ENCODE measurements at regions not wholly inside any gene's neighbourhood (a gene's known extent, or its start where the extent isn't known, plus 50 kb on each side); places are given as distances from the start of the nearest gene placed in this dataset.

- H3K36me3 ChIP-seq (ENCODE audit: control insufficient read depth, insufficient read depth, low read length): no peaks in the 10 kb centered on the region
- TF ChIP-seq REST (IDR thresholded peaks at IDR 0.05; ENCODE audit: insufficient read depth in 1 of 2, low read depth in 2 of 2, low read length in 1 of 2) (no peak), SIN3A (IDR thresholded peaks at IDR 0.05; ENCODE audit: borderline replicate concordance, insufficient read depth, low read depth, low read length) (no peak), POLR2AphosphoS5 (IDR thresholded peaks at IDR 0.05; ENCODE audit: low read depth, low read length) (no peak), TCF7L2 (IDR thresholded peaks at IDR 0.05; ENCODE audit: low read depth, low read length) (no peak), CTCF (IDR thresholded peaks at IDR 0.05) (no peak)
- in situ Hi-C loops (cut with HindIII; ENCODE audit: low pct_unique_long_range_greater_than_20kb, low sequenced_read_pairs) (no loop called here), intact Hi-C loops (cut with micrococcal nuclease; ENCODE audit: unreplicated experiment) (no loop called here)
- no peak for DNase-seq (ENCODE audit: low read depth, low spot score)
- ChIA-PET POLR2A (no interaction called here), CTCF (no interaction called here)
- H3K4me1 ChIP-seq (ENCODE audit: control insufficient read depth, insufficient read depth, low read length): no peaks in the 10 kb centered on the region
- no peaks in the 10 kb centered on the region for H3K27me3 ChIP-seq (ENCODE audit: control insufficient read depth, insufficient read depth, low read length)
- no peak overlapping the region for H3K27ac ChIP-seq (ENCODE audit: low read length)
- no TSS peak for BruUV-seq (replicated peaks)
- no peaks in the 10 kb centered on the region for H3K9me3 ChIP-seq (ENCODE audit: control insufficient read depth, insufficient read depth, low read depth, low read length)
- H3K4me3 ChIP-seq (ENCODE audit: low read depth in 2 of 2, low read length in 2 of 2): no peak overlapping the region
- no peak for ATAC-seq
Observed at GRCh38 chr22:48829908-48830307, 997.8 kb downstream of the BRD1 start.

- Histone ChIP-seq H3K4me1 (ENCODE audit: control insufficient read depth, insufficient read depth, low read length) (no peaks in the 10 kb centered on the region), H3K27me3 (ENCODE audit: control insufficient read depth, insufficient read depth, low read length) (no peaks in the 10 kb centered on the region), H3K36me3 (ENCODE audit: control insufficient read depth, insufficient read depth, low read length) (no peaks in the 10 kb centered on the region), H3K27ac (ENCODE audit: low read length) (no peak overlapping the region), H3K9me3 (ENCODE audit: control insufficient read depth, insufficient read depth, low read depth, low read length) (no peaks in the 10 kb centered on the region), H3K4me3 (ENCODE audit: low read depth in 2 of 2, low read length in 2 of 2) (no peak overlapping the region)
- in situ Hi-C loops (cut with HindIII; ENCODE audit: low pct_unique_long_range_greater_than_20kb, low sequenced_read_pairs) (no loop called here), intact Hi-C loops (cut with micrococcal nuclease; ENCODE audit: unreplicated experiment) (no loop called here)
- ATAC-seq (no peak), DNase-seq (ENCODE audit: low read depth, low spot score) (no peak)
- POLR2A ChIA-PET: no interaction called here
- no peak for TF ChIP-seq CTCF (IDR thresholded peaks at IDR 0.05)
- TF ChIP-seq SIN3A (IDR thresholded peaks at IDR 0.05; ENCODE audit: borderline replicate concordance, insufficient read depth, low read depth, low read length): no peak
- TF ChIP-seq POLR2AphosphoS5 (IDR thresholded peaks at IDR 0.05; ENCODE audit: low read depth, low read length): no peak
- TF ChIP-seq REST (IDR thresholded peaks at IDR 0.05; ENCODE audit: insufficient read depth in 1 of 2, low read depth in 2 of 2, low read length in 1 of 2): no peak
- TF ChIP-seq TCF7L2 (IDR thresholded peaks at IDR 0.05; ENCODE audit: low read depth, low read length): no peak
- BruUV-seq (replicated peaks): no TSS peak
- CTCF ChIA-PET: no interaction called here
Observed at GRCh38 chr22:48828688-48829087, 999.0 kb downstream of the BRD1 start.

Data from Panc1 (cell line).